ENCODE measurements at regions not wholly inside any gene's neighbourhood (a gene's known extent, or its start where the extent isn't known, plus 50 kb on each side); places are given as distances from the start of the nearest gene placed in this dataset.

- H3K9me3 ChIP-seq (ENCODE audit: insufficient read depth, low read length), result no peaks in the 10 kb centered on the region
- H3F3A ChIP-seq (ENCODE audit: insufficient read depth), result no peaks in the 10 kb centered on the region
- H3K36me3 ChIP-seq (ENCODE audit: low read length), result no peaks in the 10 kb centered on the region
- no peaks in the 10 kb centered on the region for H3K79me2 ChIP-seq (ENCODE audit: insufficient read depth, low read length)
- no peaks in the 10 kb centered on the region for H4K20me1 ChIP-seq (ENCODE audit: low read depth, low read length)
- H3K27me3 ChIP-seq (ENCODE audit: low read length), result no peaks in the 10 kb centered on the region
- H3K4me3 ChIP-seq (ENCODE audit: insufficient read depth, low read length, poor library complexity, severe bottlenecking), result no peak overlapping the region
- TF ChIP-seq EZH2phosphoT487 (conservative IDR thresholded peaks at IDR 0.05; ENCODE audit: low read length) (no peak), CTCF (IDR thresholded peaks at IDR 0.05; ENCODE audit: insufficient read depth, low read length, poor library complexity, severe bottlenecking) (no peak)
- no peak overlapping the region for H3K9ac ChIP-seq (ENCODE audit: low read length)
- H3K27ac ChIP-seq (ENCODE audit: low read depth, low read length), result no peak overlapping the region
- no peak overlapping the region for H2AFZ ChIP-seq (ENCODE audit: low read depth, low read length, severe bottlenecking)
- no peaks in the 10 kb centered on the region for H3K9me2 ChIP-seq (replicated peaks; ENCODE audit: insufficient read depth, low read length)
- no peak overlapping the region for H3K4me2 ChIP-seq (ENCODE audit: low read depth, low read length, poor library complexity, severe bottlenecking)
Observed at GRCh38 chr17:72250206-72250605, 129.4 kb downstream of the SOX9 start.

DNA sequence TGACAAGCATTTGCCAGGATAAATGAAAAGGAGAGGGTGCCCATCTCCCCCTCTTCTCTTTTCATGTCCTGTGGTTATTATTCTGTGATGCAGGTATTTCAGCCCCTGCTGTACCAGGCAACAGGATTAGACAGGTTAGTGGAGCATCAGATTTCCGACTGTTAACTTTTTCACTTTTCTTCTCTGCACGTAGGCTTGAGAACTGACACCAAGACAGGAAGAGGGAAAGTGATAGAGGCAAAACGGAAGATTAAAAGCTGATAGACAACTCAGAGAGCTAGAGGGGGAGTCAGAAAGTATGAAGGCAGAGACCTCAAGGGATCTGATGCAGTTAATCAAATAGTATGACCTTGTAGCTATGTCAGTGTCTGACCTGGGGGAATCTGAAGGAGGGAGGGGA, 132.8 kb downstream of the SOX9 start:
- H3K36me3 ChIP-seq (ENCODE audit: low read length), result no peaks in the 10 kb centered on the region
- no peak for TF ChIP-seq EZH2phosphoT487 (conservative IDR thresholded peaks at IDR 0.05; ENCODE audit: low read length)
- no peak for TF ChIP-seq CTCF (IDR thresholded peaks at IDR 0.05; ENCODE audit: insufficient read depth, low read length, poor library complexity, severe bottlenecking)
- H4K20me1 ChIP-seq (ENCODE audit: low read depth, low read length), result no peaks in the 10 kb centered on the region
- no peak overlapping the region for H2AFZ ChIP-seq (ENCODE audit: low read depth, low read length, severe bottlenecking)
- H3K9me3 ChIP-seq (ENCODE audit: insufficient read depth, low read length), result no peaks in the 10 kb centered on the region
- H3K27ac ChIP-seq (ENCODE audit: low read depth, low read length), result no peak overlapping the region
- H3K79me2 ChIP-seq (ENCODE audit: insufficient read depth, low read length), result no peaks in the 10 kb centered on the region
- no peak overlapping the region for H3K4me2 ChIP-seq (ENCODE audit: low read depth, low read length, poor library complexity, severe bottlenecking)
- no peaks in the 10 kb centered on the region for H3F3A ChIP-seq (ENCODE audit: insufficient read depth)
- H3K9ac ChIP-seq (ENCODE audit: low read length), result no peak overlapping the region
- H3K27me3 ChIP-seq (ENCODE audit: low read length), result no peaks in the 10 kb centered on the region
- H3K4me3 ChIP-seq (ENCODE audit: insufficient read depth, low read length, poor library complexity, severe bottlenecking), result no peak overlapping the region
- H3K9me2 ChIP-seq (replicated peaks; ENCODE audit: insufficient read depth, low read length), result no peaks in the 10 kb centered on the region

DNA sequence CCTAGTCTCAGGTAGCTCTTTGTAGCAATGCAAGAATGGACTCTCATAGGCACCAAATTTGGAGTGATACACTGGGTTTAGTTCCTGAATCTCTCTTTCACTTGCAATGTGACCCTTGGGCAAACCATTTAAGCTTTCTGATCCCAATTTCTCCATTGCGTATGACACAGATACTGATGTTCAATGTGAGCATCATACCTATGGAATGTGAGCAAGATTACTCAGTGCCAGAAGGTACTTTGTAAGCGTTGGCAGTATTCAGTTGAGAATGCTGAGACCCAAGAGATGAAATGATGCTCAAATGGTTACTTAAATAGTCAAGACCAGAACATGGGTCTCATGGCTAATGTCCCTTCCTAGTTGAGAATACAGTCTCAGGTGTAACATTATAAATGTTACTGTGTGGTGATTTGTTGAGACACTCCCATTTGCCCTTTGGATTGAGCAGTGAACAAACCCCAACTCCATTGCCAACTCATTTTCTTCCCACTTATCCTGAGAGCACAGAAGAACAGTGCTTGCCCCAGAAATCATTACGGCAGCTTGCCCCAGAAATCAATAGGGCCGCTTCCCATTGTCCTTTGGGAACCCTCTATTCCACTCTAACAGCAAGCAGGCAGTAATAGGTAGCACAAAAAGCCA, 134.1 kb downstream of the SOX9 start:
- no peak for TF ChIP-seq CTCF (IDR thresholded peaks at IDR 0.05; ENCODE audit: insufficient read depth, low read length, poor library complexity, severe bottlenecking)
- TF ChIP-seq EZH2phosphoT487 (conservative IDR thresholded peaks at IDR 0.05; ENCODE audit: low read length), result no peak
- no peaks in the 10 kb centered on the region for H3K9me3 ChIP-seq (ENCODE audit: insufficient read depth, low read length)
- H3K9me2 ChIP-seq (replicated peaks; ENCODE audit: insufficient read depth, low read length), result no peaks in the 10 kb centered on the region
- H3K27me3 ChIP-seq (ENCODE audit: low read length), result no peaks in the 10 kb centered on the region
- no peaks in the 10 kb centered on the region for H4K20me1 ChIP-seq (ENCODE audit: low read depth, low read length)
- H3K4me3 ChIP-seq (ENCODE audit: insufficient read depth, low read length, poor library complexity, severe bottlenecking), result no peak overlapping the region
- H3K27ac ChIP-seq (ENCODE audit: low read depth, low read length), result no peak overlapping the region
- no peaks in the 10 kb centered on the region for H3F3A ChIP-seq (ENCODE audit: insufficient read depth)
- no peaks in the 10 kb centered on the region for H3K79me2 ChIP-seq (ENCODE audit: insufficient read depth, low read length)
- H3K9ac ChIP-seq (ENCODE audit: low read length), result no peak overlapping the region
- H3K36me3 ChIP-seq (ENCODE audit: low read length), result no peaks in the 10 kb centered on the region
- H3K4me2 ChIP-seq (ENCODE audit: low read depth, low read length, poor library complexity, severe bottlenecking), result no peak overlapping the region
- H2AFZ ChIP-seq (ENCODE audit: low read depth, low read length, severe bottlenecking), result no peak overlapping the region
